LNCaP clone FGC (cell line): ENCODE measurements at regions not wholly inside any gene's neighbourhood (a gene's known extent, or its start where the extent isn't known, plus 50 kb on each side); places are given as distances from the start of the nearest gene placed in this dataset.
"Not testable (repeated sequence)": the region's sequence is repeated elsewhere in the genome, so short reads cannot be mapped to it uniquely, and the experiment has no call there.

Experiments
- DNase-seq: peaks from one replicate; pipeline ENCODE4 v3.0.0-alpha.2; 2011; ENCODE audit warnings: low read depth
- H3K4me3 ChIP-seq: 2 replicates; pipeline ENCODE4 v1.5.1; 2011; ENCODE audit warnings: mild to moderate bottlenecking, low read depth, low read length, control low read depth
- CTCF ChIP-seq: IDR thresholded peaks from 2 replicates; pipeline ENCODE4 v1.5.1; 2012; ENCODE audit warnings: mild to moderate bottlenecking; ENCODE audit not compliant: control insufficient read depth, insufficient read depth; ENCODE audit errors: extremely low read depth

DNA sequence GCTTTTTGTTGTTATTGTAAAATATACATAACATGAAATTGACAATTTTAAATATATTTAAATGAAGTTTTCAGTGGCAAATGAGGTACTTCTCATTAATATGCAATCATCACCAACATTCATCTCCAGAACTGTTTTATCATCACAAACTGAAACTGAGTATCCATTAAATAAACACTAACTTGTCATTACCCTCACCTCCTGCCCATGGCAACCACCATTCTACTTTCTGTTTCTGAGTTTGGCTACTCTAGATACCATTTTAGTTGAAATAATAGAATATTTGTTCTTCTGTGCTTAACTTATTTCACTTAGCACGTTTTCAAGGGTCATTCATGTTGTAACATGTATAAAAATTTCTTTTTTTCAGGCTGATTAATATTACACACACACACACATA lies 834.3 kb downstream of the PLOD2 start:
- H3K4me3 ChIP-seq = no peak overlapping the region
- TF ChIP-seq CTCF = no peak
- DNase-seq = no peak

GRCh38 chr3:145333427-145333826 lies 827.6 kb downstream of the PLOD2 start:
- not testable (repeated sequence) for DNase-seq, H3K4me3 ChIP-seq

DNA sequence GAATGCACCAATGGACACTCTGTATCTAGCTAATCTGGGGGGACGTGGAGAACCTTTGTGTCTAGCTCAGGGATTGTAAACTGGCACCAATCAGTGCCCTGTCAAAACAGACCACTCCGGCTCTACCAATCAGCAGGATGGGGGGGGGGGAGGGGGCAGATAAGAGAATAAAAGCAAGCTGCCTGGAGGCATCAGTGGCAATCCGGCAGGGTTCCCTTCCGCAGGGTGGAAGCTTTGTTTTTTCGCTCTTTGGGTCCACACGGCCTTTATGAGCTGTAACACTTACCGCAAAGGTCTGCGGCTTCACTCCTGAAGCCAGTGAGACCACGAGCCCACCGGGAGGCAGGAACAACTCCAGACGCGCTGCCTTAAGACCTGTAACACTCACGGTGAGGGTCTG lies 827.1 kb downstream of the PLOD2 start:
- peak overlapping the region; percentile 45 for H3K4me3 ChIP-seq
- TF ChIP-seq CTCF = no peak
- peak; percentile 21 for DNase-seq

DNA sequence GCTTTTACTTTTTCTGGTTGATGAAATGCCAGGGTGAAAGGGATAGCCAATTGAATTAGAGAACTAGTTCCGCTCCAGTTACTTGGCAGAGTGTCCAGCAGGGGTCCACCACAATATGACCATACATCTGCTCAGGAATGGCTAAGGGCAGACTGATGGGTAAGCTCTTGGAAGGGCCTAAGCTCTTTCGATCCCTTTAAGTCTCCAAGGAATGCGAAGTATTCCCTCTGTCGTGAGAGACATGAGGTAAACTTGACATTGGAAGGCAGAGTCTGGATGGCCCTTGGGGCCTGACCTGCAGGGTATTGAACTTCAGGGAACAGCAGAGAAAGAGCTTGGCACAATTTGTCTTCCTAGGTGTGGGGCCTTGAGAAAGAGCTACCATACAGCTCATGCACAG lies 805.8 kb downstream of the PLOD2 start:
- H3K4me3 ChIP-seq = no peak overlapping the region
- no peak for TF ChIP-seq CTCF
- DNase-seq = no peak

DNA sequence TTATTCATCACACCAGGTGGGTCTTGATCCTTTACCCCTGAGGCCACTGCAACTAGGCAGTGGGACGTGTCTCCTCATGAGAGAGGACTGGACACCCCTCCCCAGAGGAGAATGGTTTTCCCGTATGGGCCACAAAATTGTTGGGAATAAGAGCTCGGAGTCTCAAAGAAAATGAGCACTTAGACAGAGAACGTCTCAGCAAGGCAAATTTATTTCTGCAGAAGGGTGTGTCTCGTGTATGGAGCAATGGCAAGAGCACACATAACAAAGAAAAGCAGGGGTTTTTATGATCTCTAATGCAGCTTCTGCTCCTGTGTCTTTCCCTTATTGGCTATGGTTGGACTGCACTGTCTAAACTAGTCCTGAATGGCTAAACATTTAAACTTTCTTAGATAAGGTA lies 803.5 kb downstream of the PLOD2 start:
- no peak for DNase-seq
- TF ChIP-seq CTCF = no peak
- no peak overlapping the region for H3K4me3 ChIP-seq

DNA sequence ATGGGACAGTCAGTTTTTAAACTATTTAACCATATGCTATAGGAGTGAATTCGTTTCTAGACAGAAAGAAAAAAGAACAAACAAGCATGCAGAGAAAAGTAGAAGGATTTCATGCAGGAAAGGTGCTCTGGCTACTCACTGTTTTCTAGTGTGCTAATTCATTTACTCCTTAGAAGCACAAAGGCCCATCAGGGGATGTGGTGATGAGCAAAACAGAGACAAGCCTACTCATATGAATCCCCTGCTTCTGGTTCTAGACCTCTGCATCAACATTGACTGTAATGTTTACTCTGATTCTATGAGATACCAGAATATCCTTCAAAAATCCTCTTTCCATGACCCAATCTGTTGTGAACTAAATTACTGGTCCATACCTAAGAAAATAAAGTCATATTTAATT lies 801.9 kb downstream of the PLOD2 start:
- no peak for DNase-seq
- no peak for TF ChIP-seq CTCF
- no peak overlapping the region for H3K4me3 ChIP-seq

- DNase-seq = no peak
- TF ChIP-seq CTCF = no peak
- no peak overlapping the region for H3K4me3 ChIP-seq
Observed at GRCh38 chr3:145368748-145369147, 792.2 kb downstream of the PLOD2 start.

DNA sequence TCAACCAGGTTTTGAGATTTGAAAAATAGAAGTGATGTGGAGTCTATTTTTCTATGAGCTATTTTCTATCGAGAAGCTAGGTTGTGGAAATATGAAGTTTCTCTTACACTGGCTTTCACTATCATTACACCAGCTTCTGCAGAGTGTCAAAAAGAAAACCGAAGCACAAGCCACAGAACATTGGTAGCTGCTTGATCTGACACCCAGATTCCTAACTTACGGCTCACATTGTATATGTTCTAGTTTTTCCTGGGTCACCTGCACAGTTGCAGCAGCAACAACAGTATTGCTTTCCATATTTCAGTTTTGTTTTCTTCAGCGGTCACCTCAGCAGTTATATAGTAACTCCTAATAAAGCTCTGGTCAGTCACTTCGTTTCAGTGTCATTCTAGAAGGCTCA lies 790.1 kb downstream of the PLOD2 start:
- TF ChIP-seq CTCF = no peak
- no peak overlapping the region for H3K4me3 ChIP-seq
- no peak for DNase-seq
